ENCODE measurements at regions not wholly inside any gene's neighbourhood (a gene's known extent, or its start where the extent isn't known, plus 50 kb on each side); places are given as distances from the start of the nearest gene placed in this dataset.

DNA sequence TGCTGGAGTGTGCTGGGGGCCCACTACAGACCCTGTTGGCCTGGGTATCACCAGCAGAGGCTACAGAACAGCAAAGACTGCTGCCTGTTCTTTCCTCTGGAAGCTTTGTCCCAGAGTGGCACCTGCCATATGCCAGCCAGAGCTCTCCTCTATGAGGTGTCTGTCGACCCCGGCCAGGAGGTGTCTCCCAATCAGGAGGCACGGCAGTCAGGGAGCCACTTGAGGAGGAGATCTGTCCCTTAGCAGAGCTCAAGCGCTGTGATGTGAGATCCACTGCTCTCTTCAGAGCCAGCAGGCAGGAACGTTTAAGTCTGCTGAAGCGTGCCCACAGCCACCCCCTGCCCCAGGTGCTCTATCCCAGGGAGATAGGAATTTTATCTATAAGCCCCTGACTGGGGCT is 316.2 kb downstream of the ETV1 start:
- RAD21 ChIA-PET (ENCODE audit: low non-redundant PET in 1 of 2, low total read pairs in 2 of 2, uncharacterized antibody in 2 of 2, unreplicated experiment in 2 of 2) = no interaction called here
- intact Hi-C loops (cut with micrococcal nuclease) = no loop called here
- TF ChIP-seq, protein P1, sequence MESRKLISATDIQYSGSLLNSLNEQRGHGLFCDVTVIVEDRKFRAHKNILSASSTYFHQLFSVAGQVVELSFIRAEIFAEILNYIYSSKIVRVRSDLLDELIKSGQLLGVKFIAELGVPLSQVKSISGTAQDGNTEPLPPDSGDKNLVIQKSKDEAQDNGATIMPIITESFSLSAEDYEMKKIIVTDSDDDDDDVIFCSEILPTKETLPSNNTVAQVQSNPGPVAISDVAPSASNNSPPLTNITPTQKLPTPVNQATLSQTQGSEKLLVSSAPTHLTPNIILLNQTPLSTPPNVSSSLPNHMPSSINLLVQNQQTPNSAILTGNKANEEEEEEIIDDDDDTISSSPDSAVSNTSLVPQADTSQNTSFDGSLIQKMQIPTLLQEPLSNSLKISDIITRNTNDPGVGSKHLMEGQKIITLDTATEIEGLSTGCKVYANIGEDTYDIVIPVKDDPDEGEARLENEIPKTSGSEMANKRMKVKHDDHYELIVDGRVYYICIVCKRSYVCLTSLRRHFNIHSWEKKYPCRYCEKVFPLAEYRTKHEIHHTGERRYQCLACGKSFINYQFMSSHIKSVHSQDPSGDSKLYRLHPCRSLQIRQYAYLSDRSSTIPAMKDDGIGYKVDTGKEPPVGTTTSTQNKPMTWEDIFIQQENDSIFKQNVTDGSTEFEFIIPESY (IDR thresholded peaks at IDR 0.05; ENCODE audit: extremely low read depth, insufficient replicate concordance, low read length) = no peak
- TF ChIP-seq EZH2 (IDR thresholded peaks at IDR 0.05) (no peak), TCF7L2 (IDR thresholded peaks at IDR 0.05; ENCODE audit: borderline replicate concordance, extremely low read depth, insufficient read depth, insufficient read length) (no peak), ELF1 (IDR thresholded peaks at IDR 0.05; ENCODE audit: borderline replicate concordance, low read depth) (no peak), FOSL1 (IDR thresholded peaks at IDR 0.05; ENCODE audit: low read depth) (no peak)
- BruUV-seq (replicated peaks) = no TSS peak
- Histone ChIP-seq H4K20me1 (ENCODE audit: insufficient read depth) (no peaks in the 10 kb centered on the region), H3K27ac (ENCODE audit: low read depth, low read length) (no peak overlapping the region), H3K4me3 (replicated peaks in 1 of 2; ENCODE audit: low read depth in 1 of 2, low read length in 2 of 2) (no peak overlapping the region), H3K9me3 (ENCODE audit: control insufficient read depth in 1 of 2, insufficient read depth in 1 of 2, low read depth in 1 of 2, low read length in 2 of 2) (no peaks in the 10 kb centered on the region), H3K9ac (ENCODE audit: low read length) (no peak overlapping the region), H3K27me3 (ENCODE audit: insufficient read depth, low read length) (no peaks in the 10 kb centered on the region), H2AFZ (ENCODE audit: low read depth, low read length, poor library complexity, severe bottlenecking) (no peak overlapping the region), H3K79me2 (ENCODE audit: insufficient read depth, low read length) (no peaks in the 10 kb centered on the region), H3K36me3 (ENCODE audit: control insufficient read depth in 1 of 2, insufficient read depth in 2 of 2, low read length in 2 of 2) (no peaks in the 10 kb centered on the region), H3K4me2 (ENCODE audit: low read length) (no peak overlapping the region), H3K9me2 (ENCODE audit: insufficient read depth) (no peaks in the 10 kb centered on the region), H3K4me1 (ENCODE audit: control insufficient read depth in 1 of 2, insufficient read depth in 2 of 2, low read length in 2 of 2) (no peaks in the 10 kb centered on the region)
- no peak for ATAC-seq
- POLR2A ChIA-PET = no interaction called here
- no peak for DNase-seq (ENCODE audit: low read depth, low spot score)
- CTCF ChIA-PET = no interaction called here

DNA sequence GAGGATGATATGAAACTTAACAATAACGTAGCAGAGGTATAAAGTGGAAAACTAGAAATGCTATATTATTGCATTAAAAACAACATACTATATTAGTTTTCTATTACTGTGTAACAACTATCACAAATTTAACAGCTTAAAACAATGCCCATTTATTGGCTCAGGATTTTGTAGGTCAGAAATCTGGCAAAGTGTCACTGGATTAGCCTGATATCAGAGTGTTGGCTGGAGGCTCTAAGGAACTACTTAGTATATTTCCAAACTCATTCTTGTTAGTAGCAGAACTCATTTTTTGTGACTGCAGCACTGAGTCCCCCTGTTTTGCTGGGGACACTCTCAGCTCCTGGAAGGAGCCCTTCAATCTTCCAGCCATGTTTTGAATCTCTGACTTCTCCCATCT is 306.8 kb downstream of the ETV1 start:
- H3K9me3 ChIP-seq (ENCODE audit: control insufficient read depth in 1 of 2, insufficient read depth in 1 of 2, low read depth in 1 of 2, low read length in 2 of 2) = no peaks in the 10 kb centered on the region
- RAD21 ChIA-PET (ENCODE audit: low non-redundant PET in 1 of 2, low total read pairs in 2 of 2, uncharacterized antibody in 2 of 2, unreplicated experiment in 2 of 2) = no interaction called here

More for the DNA sequence above, 306.8 kb downstream of the ETV1 start:
- no peak overlapping the region for H3K4me3 ChIP-seq (replicated peaks in 1 of 2; ENCODE audit: low read depth in 1 of 2, low read length in 2 of 2)
- no peak for ATAC-seq
- no peaks in the 10 kb centered on the region for H3K79me2 ChIP-seq (ENCODE audit: insufficient read depth, low read length)
- ChIA-PET CTCF (no interaction called here), POLR2A (no interaction called here)
- no peak overlapping the region for H2AFZ ChIP-seq (ENCODE audit: low read depth, low read length, poor library complexity, severe bottlenecking)
- no peak overlapping the region for H3K27ac ChIP-seq (ENCODE audit: low read depth, low read length)
- TF ChIP-seq EZH2phosphoT487 (IDR thresholded peaks at IDR 0.05; ENCODE audit: borderline replicate concordance) (no peak), POLR2A (IDR thresholded peaks at IDR 0.05; ENCODE audit: borderline replicate concordance, extremely low read depth, insufficient read depth, insufficient read length) (no peak), POLR2AphosphoS5 (IDR thresholded peaks at IDR 0.05; ENCODE audit: low read depth, low read length) (no peak), JUND (IDR thresholded peaks at IDR 0.05) (no peak), YY1 (IDR thresholded peaks at IDR 0.05; ENCODE audit: extremely low read depth, insufficient replicate concordance, low read depth, low read length) (no peak), EGR1 (IDR thresholded peaks at IDR 0.05; ENCODE audit: low read depth) (no peak)
- no peak overlapping the region for H3K9ac ChIP-seq (ENCODE audit: low read length)
- no peaks in the 10 kb centered on the region for H3K9me2 ChIP-seq (ENCODE audit: insufficient read depth)
- DNase-seq (ENCODE audit: low read depth, low spot score) = no peak
- intact Hi-C loops (cut with micrococcal nuclease) = no loop called here
- no peaks in the 10 kb centered on the region for H3K4me1 ChIP-seq (ENCODE audit: control insufficient read depth in 1 of 2, insufficient read depth in 2 of 2, low read length in 2 of 2)
- H3K27me3 ChIP-seq (ENCODE audit: insufficient read depth, low read length) = no peaks in the 10 kb centered on the region
- H3K4me2 ChIP-seq (ENCODE audit: low read length) = no peak overlapping the region
- H3K36me3 ChIP-seq (ENCODE audit: control insufficient read depth in 1 of 2, insufficient read depth in 2 of 2, low read length in 2 of 2) = no peaks in the 10 kb centered on the region
- no peaks in the 10 kb centered on the region for H4K20me1 ChIP-seq (ENCODE audit: insufficient read depth)
- no TSS peak for BruUV-seq (replicated peaks)

Data from HCT116 (cell line).